Activated CD4-positive, alpha-beta T cell treated with anti-CD3 and anti-CD28 coated beads for 1 hour (primary cell): ENCODE measurements at regions not wholly inside any gene's neighbourhood (a gene's known extent, or its start where the extent isn't known, plus 50 kb on each side); places are given as distances from the start of the nearest gene placed in this dataset.

Source experiments
- DNase-seq: peaks from one replicate; pipeline ENCODE4 v3.0.0-alpha.2; 2020

GRCh38 chr11:70751142-70751734 is 352.9 kb downstream of the CTTN start:
- no peak for DNase-seq

- DNase-seq: peak; percentile 29
Observed at GRCh38 chr11:70755410-70756158, 357.3 kb downstream of the CTTN start.

GRCh38 chr11:70756341-70756740 is 358.0 kb downstream of the CTTN start:
- no peak for DNase-seq

GRCh38 chr11:70756756-70757155 is 358.4 kb downstream of the CTTN start:
- DNase-seq: no peak

GRCh38 chr11:70757241-70757640 is 358.9 kb downstream of the CTTN start:
- DNase-seq: no peak

GRCh38 chr11:70758206-70758605 is 359.9 kb downstream of the CTTN start:
- no peak for DNase-seq

GRCh38 chr11:70759846-70760245 is 361.5 kb downstream of the CTTN start:
- no peak for DNase-seq

- DNase-seq: no peak
Observed at GRCh38 chr11:70760416-70761020, 362.2 kb downstream of the CTTN start.

GRCh38 chr11:70761094-70761907 is 363.0 kb downstream of the CTTN start:
- DNase-seq: no peak

- no peak for DNase-seq
Observed at GRCh38 chr11:70761908-70762337, 363.6 kb downstream of the CTTN start.

- DNase-seq: no peak
Observed at GRCh38 chr11:70762810-70763209, 364.5 kb downstream of the CTTN start.

GRCh38 chr11:70763606-70764005 is 365.3 kb downstream of the CTTN start:
- DNase-seq: no peak

- DNase-seq: no peak
Observed at GRCh38 chr11:70764356-70764905, 366.1 kb downstream of the CTTN start.

GRCh38 chr11:70766901-70767300 is 368.6 kb downstream of the CTTN start:
- DNase-seq: no peak

GRCh38 chr11:70768346-70769095 is 370.2 kb downstream of the CTTN start:
- DNase-seq: no peak

GRCh38 chr11:70769106-70769505 is 370.8 kb downstream of the CTTN start:
- no peak for DNase-seq

- no peak for DNase-seq
Observed at GRCh38 chr11:70769521-70769920, 371.2 kb downstream of the CTTN start.

- DNase-seq: no peak
Observed at GRCh38 chr11:70771099-70771885, 373.0 kb downstream of the CTTN start.

GRCh38 chr11:70772950-70773349 is 374.6 kb downstream of the CTTN start:
- no peak for DNase-seq

- no peak for DNase-seq
Observed at GRCh38 chr11:70775386-70776075, 377.2 kb downstream of the CTTN start.
